ENCODE measurements at regions not wholly inside any gene's neighbourhood (a gene's known extent, or its start where the extent isn't known, plus 50 kb on each side); places are given as distances from the start of the nearest gene placed in this dataset.

DNA sequence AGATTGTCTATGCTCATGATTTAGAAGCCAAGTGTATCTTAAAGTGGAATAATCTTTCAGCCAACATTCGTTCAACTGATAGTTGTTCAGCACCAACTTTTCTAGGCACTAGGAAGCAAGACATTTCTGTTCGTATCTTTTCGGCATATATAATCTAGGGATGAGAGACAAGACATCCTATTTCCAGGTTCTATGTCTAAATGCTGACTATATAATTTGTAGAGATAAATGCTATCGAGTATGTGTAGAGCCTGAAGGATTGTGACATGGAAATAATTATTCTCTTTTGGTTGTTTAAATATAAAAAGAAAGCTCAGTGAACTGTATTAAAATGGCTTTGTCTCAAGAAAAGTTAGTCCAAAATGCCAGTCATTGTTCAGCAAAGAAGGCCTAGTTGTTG is 371.6 kb downstream of the DOK5 start:
- H3K27me3 ChIP-seq: no peaks in the 10 kb centered on the region
- no peaks in the 10 kb centered on the region for H3K9me3 ChIP-seq (ENCODE audit: low read depth)
- no peaks in the 10 kb centered on the region for H3K36me3 ChIP-seq
- H3K4me1 ChIP-seq (ENCODE audit: low read depth): peaks cover 6% of the 10 kb centered on the region
- DNase-seq (ENCODE audit: low read depth in 1 of 2, low spot score in 1 of 2): no peak
- H3K27ac ChIP-seq: no peak overlapping the region
- no peak overlapping the region for H3K4me3 ChIP-seq
- TF ChIP-seq, protein P1, sequence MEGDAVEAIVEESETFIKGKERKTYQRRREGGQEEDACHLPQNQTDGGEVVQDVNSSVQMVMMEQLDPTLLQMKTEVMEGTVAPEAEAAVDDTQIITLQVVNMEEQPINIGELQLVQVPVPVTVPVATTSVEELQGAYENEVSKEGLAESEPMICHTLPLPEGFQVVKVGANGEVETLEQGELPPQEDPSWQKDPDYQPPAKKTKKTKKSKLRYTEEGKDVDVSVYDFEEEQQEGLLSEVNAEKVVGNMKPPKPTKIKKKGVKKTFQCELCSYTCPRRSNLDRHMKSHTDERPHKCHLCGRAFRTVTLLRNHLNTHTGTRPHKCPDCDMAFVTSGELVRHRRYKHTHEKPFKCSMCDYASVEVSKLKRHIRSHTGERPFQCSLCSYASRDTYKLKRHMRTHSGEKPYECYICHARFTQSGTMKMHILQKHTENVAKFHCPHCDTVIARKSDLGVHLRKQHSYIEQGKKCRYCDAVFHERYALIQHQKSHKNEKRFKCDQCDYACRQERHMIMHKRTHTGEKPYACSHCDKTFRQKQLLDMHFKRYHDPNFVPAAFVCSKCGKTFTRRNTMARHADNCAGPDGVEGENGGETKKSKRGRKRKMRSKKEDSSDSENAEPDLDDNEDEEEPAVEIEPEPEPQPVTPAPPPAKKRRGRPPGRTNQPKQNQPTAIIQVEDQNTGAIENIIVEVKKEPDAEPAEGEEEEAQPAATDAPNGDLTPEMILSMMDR (IDR thresholded peaks at IDR 0.05; ENCODE audit: low read depth, low read length): no peak

DNA sequence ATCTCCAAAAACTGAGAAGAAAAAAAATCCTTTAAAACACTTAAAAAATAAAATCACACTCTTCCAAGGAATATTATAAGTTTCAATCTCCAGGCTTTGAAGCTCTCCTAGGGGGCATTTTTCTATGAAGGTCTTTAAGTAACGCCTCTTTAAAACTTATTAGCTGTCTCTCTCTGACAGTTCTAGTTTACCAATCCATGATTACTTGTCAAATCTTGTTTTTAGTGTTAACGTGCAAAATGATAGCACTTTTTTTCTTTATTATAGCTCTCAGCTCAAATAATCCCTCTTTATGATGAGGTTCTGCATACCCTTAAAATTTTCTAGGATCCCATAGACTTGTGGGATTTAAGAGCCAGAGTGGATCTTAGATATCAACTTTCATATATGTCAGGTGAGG is 369.0 kb downstream of the DOK5 start:
- no peaks in the 10 kb centered on the region for H3K9me3 ChIP-seq (ENCODE audit: low read depth)
- H3K4me1 ChIP-seq (ENCODE audit: low read depth): peaks cover 6% of the 10 kb centered on the region
- TF ChIP-seq, protein P1 (IDR thresholded peaks at IDR 0.05; ENCODE audit: low read depth, low read length): no peak
- no peak for DNase-seq (ENCODE audit: low read depth in 1 of 2, low spot score in 1 of 2)
- H3K4me3 ChIP-seq: no peak overlapping the region
- H3K27ac ChIP-seq: no peak overlapping the region
- H3K27me3 ChIP-seq: no peaks in the 10 kb centered on the region
- H3K36me3 ChIP-seq: no peaks in the 10 kb centered on the region

DNA sequence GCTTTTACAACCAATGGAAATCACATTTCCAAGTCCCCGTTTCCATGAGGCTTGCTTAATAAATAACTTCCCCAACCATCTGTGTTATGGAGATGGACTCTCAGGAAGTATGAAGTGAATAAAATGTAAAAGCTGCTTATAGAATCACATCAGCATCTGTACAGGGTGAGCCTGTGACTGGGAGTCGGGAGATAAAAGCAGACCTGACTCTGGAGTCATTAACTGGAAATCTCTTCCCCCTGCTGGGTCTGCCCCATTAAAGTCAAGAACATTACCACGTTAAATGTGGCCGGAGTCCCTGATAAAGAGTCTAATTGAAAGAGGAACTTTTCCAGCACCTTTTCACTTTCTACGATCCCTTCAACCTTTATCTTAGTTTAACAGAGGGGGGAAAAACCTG is 368.5 kb downstream of the DOK5 start:
- Histone ChIP-seq H3K9me3 (ENCODE audit: low read depth) (no peaks in the 10 kb centered on the region), H3K36me3 (no peaks in the 10 kb centered on the region), H3K4me1 (ENCODE audit: low read depth) (peaks cover 6% of the 10 kb centered on the region), H3K27me3 (no peaks in the 10 kb centered on the region), H3K27ac (no peak overlapping the region), H3K4me3 (no peak overlapping the region)
- TF ChIP-seq, protein P1 (IDR thresholded peaks at IDR 0.05; ENCODE audit: low read depth, low read length): no peak
- no peak for DNase-seq (ENCODE audit: low read depth in 1 of 2, low spot score in 1 of 2)

DNA sequence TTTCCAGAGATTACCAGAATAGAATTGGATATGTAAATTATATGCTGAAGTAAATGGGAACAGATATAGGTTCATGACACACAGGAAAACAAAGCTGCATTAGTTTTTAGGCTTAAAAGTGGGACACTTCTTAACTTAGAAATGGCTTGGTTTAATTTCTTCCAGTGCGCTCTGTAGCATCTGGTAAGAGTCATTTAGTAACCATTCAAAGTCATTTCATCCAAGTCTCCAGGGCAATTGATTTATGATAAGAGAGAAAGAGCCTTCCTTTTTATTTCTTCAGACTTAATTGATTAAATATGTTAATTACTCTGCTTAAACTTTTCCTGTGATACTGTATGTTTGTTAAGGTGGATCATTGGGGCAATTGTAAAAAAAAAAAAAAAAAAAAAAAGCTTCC is 368.0 kb downstream of the DOK5 start:
- Histone ChIP-seq H3K27me3 (no peaks in the 10 kb centered on the region), H3K9me3 (ENCODE audit: low read depth) (no peaks in the 10 kb centered on the region), H3K4me1 (ENCODE audit: low read depth) (peaks cover 6% of the 10 kb centered on the region), H3K36me3 (no peaks in the 10 kb centered on the region), H3K4me3 (no peak overlapping the region), H3K27ac (no peak overlapping the region)
- DNase-seq (ENCODE audit: low read depth in 1 of 2, low spot score in 1 of 2): no peak
- TF ChIP-seq, protein P1 (IDR thresholded peaks at IDR 0.05; ENCODE audit: low read depth, low read length): no peak

DNA sequence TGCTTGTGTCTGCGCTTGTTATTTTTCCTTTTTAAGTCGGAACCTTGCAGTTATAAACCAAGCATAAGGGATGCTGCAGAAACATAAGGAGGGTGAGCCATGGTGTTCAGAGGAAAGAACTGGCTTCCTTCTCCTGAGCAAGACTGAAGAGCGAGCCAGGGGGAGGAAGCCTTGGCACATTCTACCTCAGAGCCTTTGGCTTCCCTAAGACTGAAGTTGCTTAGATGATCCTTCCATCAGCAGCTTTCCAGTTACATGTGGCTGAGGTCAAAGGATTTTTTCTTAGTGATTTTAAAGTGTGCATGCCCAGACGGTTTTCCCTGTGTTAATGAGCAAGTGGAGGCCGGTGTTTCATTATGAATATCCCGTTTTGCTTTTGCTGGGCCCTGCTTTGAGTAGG is 363.8 kb downstream of the DOK5 start:
- no peak overlapping the region for H3K27ac ChIP-seq
- H3K9me3 ChIP-seq (ENCODE audit: low read depth): no peaks in the 10 kb centered on the region
- no peak overlapping the region for H3K4me3 ChIP-seq
- TF ChIP-seq, protein P1 (IDR thresholded peaks at IDR 0.05; ENCODE audit: low read depth, low read length): no peak
- no peaks in the 10 kb centered on the region for H3K36me3 ChIP-seq
- DNase-seq (ENCODE audit: low read depth in 1 of 2, low spot score in 1 of 2): no peak
- peaks cover 11% of the 10 kb centered on the region for H3K4me1 ChIP-seq (ENCODE audit: low read depth)
- H3K27me3 ChIP-seq: no peaks in the 10 kb centered on the region

DNA sequence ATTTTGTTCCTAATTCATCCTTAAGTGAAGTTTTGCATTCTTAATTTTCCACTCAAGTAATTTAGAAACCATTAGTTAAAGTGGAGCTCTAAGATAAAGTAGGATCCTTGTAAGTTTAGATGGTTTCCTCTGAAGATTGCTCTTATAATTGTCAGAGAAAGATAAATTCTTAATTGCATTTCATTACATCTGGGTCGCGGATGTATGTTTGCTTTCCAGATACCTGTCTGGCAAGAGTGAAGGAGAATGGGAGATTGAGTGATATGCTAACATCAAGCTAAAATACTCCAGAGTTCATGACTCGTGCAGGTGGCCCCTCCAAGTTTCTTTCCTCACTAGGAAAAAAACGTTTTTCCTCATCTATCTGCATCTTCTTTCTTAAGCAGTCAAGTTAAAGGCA is 361.8 kb downstream of the DOK5 start:
- Histone ChIP-seq H3K36me3 (no peaks in the 10 kb centered on the region), H3K4me1 (ENCODE audit: low read depth) (peaks cover 11% of the 10 kb centered on the region), H3K4me3 (no peak overlapping the region), H3K27me3 (no peaks in the 10 kb centered on the region), H3K27ac (no peak overlapping the region), H3K9me3 (ENCODE audit: low read depth) (no peaks in the 10 kb centered on the region)
- DNase-seq (ENCODE audit: low read depth in 1 of 2, low spot score in 1 of 2): no peak
- TF ChIP-seq, protein P1 (IDR thresholded peaks at IDR 0.05; ENCODE audit: low read depth, low read length): no peak
